ENCODE measurements at regions not wholly inside any gene's neighbourhood (a gene's known extent, or its start where the extent isn't known, plus 50 kb on each side); places are given as distances from the start of the nearest gene placed in this dataset.

- H3K4me1 Mint-ChIP-seq (ENCODE audit: low read depth): no peaks in the 10 kb centered on the region
- H3K4me3 Mint-ChIP-seq: no peak overlapping the region
- CTCF ChIA-PET: no interaction called here
- H3K36me3 Mint-ChIP-seq (ENCODE audit: low read depth): no peaks in the 10 kb centered on the region
- H3K9me3 Mint-ChIP-seq: peaks cover 24% of the 10 kb centered on the region
- no peak for TF ChIP-seq CTCF (IDR thresholded peaks at IDR 0.05)
- DNase-seq (no peak), ATAC-seq (no peak)
- no peak overlapping the region for H3K27ac Mint-ChIP-seq
- intact Hi-C loops (cut with micrococcal nuclease): no loop called here
- no peaks in the 10 kb centered on the region for H3K27me3 Mint-ChIP-seq
- POLR2A ChIA-PET: no interaction called here
These were observed 588.0 kb upstream of the NRXN1 start for GRCh38 chr2:51619961-51620360.

DNA sequence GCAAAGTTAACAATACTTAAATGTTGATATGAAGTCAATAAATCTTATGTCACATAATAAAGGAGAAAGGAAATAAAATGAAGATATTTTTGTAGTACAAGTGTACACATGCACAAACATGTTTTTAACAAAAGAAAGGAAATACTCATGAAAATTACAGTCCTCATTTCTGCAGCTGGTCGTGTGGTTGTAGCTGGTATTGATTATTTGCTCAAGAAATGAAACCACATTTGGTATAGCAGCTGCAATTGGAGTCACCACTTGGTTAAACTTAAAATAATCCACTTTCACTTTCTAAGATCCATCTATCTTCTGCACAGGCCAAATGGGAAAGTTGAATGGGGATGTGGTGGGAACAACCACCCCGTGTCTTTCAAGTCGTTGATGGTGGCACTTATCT is 580.5 kb upstream of the NRXN1 start:
- peaks cover 15% of the 10 kb centered on the region for H3K9me3 Mint-ChIP-seq
- H3K27ac Mint-ChIP-seq: no peak overlapping the region
- H3K4me3 Mint-ChIP-seq: no peak overlapping the region
- no peaks in the 10 kb centered on the region for H3K27me3 Mint-ChIP-seq
- DNase-seq (no peak), ATAC-seq (no peak)
- TF ChIP-seq CTCF (IDR thresholded peaks at IDR 0.05): no peak
- intact Hi-C loops (cut with micrococcal nuclease): no loop called here
- POLR2A ChIA-PET: no interaction called here
- CTCF ChIA-PET: no interaction called here
- no peaks in the 10 kb centered on the region for H3K4me1 Mint-ChIP-seq (ENCODE audit: low read depth)
- no peaks in the 10 kb centered on the region for H3K36me3 Mint-ChIP-seq (ENCODE audit: low read depth)

DNA sequence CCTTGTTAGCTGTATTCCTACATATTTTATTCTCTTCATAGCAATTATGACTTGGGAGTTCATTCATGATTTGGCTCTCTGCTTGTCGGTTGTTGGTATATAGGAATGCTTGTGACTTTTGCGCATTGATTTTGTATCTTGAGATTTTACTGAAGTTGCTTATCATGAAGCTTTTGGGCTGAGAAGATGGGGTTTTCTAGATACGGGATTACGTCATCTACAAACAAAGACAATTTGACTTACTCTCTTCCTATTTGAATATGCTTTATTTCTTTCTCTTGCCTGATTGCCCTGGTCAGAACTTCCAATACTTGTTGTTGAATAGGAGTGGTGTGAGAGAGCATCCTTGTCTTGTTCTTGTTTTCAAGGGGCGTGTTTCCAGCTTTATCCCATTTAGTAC is 569.8 kb upstream of the NRXN1 start:
- Mint-ChIP-seq H3K27ac (no peak overlapping the region), H3K4me3 (no peak overlapping the region), H3K9me3 (peaks cover 37% of the 10 kb centered on the region), H3K4me1 (ENCODE audit: low read depth) (no peaks in the 10 kb centered on the region), H3K27me3 (no peaks in the 10 kb centered on the region), H3K36me3 (ENCODE audit: low read depth) (no peaks in the 10 kb centered on the region)
- ChIA-PET CTCF (no interaction called here), POLR2A (no interaction called here)
- intact Hi-C loops (cut with micrococcal nuclease): no loop called here
- ATAC-seq: no peak
- DNase-seq: no peak
- TF ChIP-seq CTCF (IDR thresholded peaks at IDR 0.05): no peak

DNA sequence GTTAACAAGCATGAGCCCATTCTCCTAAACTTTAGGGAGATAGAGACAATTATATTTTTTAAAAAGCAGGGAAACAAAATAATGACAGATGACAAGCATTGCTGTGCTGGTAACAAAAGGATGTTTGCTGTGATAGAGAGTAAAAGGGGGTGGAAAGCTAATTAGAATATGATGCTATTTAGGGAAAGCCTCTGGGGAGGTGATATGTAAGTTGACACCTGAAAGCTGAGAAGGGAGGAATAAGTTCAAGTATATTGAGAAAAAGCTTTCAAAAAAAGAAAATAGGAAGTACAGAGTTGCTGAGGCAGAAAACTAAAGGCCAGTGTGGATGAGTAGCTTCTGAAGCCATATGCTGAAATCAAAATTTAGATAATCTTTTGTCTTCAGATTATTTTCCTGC is 565.2 kb upstream of the NRXN1 start:
- H3K9me3 Mint-ChIP-seq: peaks cover 20% of the 10 kb centered on the region

DNA sequence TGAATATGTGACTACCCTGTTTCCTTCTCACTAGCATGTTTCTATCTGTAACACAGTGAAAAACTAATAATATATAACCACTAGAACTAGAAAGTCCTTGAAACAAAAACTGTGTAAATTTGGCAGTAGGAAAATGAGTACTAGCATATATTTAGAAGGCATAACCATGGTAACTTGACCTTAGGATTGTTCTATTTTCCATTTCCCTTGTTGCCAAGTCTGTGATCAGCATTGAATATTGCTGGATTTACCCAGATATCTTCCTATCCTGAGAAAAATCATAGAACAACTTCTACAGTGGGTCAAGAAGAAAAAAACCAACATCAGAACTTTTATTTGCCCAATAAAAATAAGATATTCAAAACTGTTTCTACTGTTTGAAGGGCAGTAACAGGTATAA is 563.9 kb upstream of the NRXN1 start:
- Mint-ChIP-seq H3K9me3 (peaks cover 11% of the 10 kb centered on the region), H3K4me3 (no peak overlapping the region), H3K27me3 (no peaks in the 10 kb centered on the region), H3K27ac (no peak overlapping the region), H3K36me3 (ENCODE audit: low read depth) (no peaks in the 10 kb centered on the region), H3K4me1 (ENCODE audit: low read depth) (no peaks in the 10 kb centered on the region)
- ATAC-seq: no peak
- TF ChIP-seq CTCF (IDR thresholded peaks at IDR 0.05): no peak
- intact Hi-C loops (cut with micrococcal nuclease): no loop called here
- CTCF ChIA-PET: no interaction called here
- no peak for DNase-seq
- POLR2A ChIA-PET: no interaction called here

More for the DNA sequence above, 565.2 kb upstream of the NRXN1 start:
- DNase-seq (no peak), ATAC-seq (no peak)
- Mint-ChIP-seq H3K4me3 (no peak overlapping the region), H3K27ac (no peak overlapping the region), H3K36me3 (ENCODE audit: low read depth) (no peaks in the 10 kb centered on the region), H3K27me3 (no peaks in the 10 kb centered on the region), H3K4me1 (ENCODE audit: low read depth) (no peaks in the 10 kb centered on the region)
- CTCF ChIA-PET: no interaction called here
- POLR2A ChIA-PET: no interaction called here
- TF ChIP-seq CTCF (IDR thresholded peaks at IDR 0.05): no peak
- intact Hi-C loops (cut with micrococcal nuclease): no loop called here
